Gastroesophageal sphincter (tissue), 3 donors: ENCODE measurements at regions not wholly inside any gene's neighbourhood (a gene's known extent, or its start where the extent isn't known, plus 50 kb on each side); places are given as distances from the start of the nearest gene placed in this dataset.
"Not testable (repeated sequence)": the region's sequence is repeated elsewhere in the genome, so short reads cannot be mapped to it uniquely, and the experiment has no call there.

Experiments
- CTCF ChIP-seq, 4 experiments: fragments of 200-600 bp in 2 of 4; fragments of 450-650 bp in 2 of 4; sonication (generic) in 1 of 4; IDR thresholded peaks; one replicate each; pipeline ENCODE4 v1.5.1; 2017 to 2019; ENCODE audit warnings: antibody characterized with exemption in 4 of 4, mild to moderate bottlenecking in 2 of 4, moderate library complexity in 2 of 4
- POLR2A ChIP-seq, 2 donors: fragments of 450-650 bp; IDR thresholded peaks; one replicate each; pipeline ENCODE4 v1.6.1; 2017; ENCODE audit warnings: antibody characterized with exemption in 2 of 2, mild to moderate bottlenecking in 2 of 2, moderate library complexity in 1 of 2

DNA sequence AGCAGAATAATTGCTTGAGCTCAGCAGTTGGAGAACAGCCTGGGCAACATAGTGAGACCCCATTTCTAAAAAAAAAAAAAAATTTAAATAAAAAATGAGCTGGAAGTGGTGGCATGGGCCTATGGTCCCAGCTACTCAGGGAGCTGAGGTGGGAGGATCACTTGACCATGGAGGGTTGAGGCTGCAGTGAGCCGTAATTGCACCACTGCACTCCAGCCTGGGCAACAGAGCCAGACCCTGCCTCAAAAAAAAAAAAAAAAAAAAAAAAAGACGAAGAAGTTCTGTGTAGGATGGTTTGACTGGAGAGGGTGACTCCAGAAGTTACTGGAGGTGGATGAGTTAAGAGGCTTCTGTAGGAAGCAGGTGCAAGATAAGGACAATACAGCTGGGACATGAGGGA, 63.4 kb upstream of the VGLL4 start:
- not testable (repeated sequence) for TF ChIP-seq POLR2A, CTCF (IDR thresholded peaks at IDR 0.05)
